ENCODE measurements at regions not wholly inside any gene's neighbourhood (a gene's known extent, or its start where the extent isn't known, plus 50 kb on each side); places are given as distances from the start of the nearest gene placed in this dataset.

DNA sequence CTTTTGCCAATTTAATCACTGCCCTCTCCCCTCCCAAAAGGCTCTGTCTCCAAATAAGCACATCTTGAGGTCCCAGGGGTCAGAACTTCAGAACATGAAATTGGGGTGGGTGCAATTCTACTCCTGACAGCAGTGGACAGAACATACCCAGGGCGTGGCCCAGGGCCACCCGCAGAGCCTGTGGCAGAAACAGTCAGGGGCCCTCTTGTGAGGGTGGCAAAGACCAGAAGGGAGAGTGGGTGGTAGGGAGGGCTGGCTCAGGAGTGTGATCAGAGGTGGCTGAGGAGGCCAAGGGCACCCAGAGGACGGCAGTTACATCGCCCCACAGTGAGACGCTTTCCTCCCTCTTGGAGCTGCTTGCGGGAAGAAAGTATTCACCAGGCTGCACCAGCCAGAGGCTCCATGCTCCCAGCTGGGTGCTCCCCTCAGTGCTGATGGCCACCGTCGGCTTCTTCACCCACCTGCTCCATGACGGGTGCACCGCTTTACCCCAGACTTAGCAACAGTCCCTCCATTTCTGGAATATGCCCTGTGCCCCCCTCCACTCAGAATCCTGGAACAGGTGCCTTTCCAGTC, 1388.0 kb downstream of the BRD1 start (continued):
- TF ChIP-seq, protein P1, sequence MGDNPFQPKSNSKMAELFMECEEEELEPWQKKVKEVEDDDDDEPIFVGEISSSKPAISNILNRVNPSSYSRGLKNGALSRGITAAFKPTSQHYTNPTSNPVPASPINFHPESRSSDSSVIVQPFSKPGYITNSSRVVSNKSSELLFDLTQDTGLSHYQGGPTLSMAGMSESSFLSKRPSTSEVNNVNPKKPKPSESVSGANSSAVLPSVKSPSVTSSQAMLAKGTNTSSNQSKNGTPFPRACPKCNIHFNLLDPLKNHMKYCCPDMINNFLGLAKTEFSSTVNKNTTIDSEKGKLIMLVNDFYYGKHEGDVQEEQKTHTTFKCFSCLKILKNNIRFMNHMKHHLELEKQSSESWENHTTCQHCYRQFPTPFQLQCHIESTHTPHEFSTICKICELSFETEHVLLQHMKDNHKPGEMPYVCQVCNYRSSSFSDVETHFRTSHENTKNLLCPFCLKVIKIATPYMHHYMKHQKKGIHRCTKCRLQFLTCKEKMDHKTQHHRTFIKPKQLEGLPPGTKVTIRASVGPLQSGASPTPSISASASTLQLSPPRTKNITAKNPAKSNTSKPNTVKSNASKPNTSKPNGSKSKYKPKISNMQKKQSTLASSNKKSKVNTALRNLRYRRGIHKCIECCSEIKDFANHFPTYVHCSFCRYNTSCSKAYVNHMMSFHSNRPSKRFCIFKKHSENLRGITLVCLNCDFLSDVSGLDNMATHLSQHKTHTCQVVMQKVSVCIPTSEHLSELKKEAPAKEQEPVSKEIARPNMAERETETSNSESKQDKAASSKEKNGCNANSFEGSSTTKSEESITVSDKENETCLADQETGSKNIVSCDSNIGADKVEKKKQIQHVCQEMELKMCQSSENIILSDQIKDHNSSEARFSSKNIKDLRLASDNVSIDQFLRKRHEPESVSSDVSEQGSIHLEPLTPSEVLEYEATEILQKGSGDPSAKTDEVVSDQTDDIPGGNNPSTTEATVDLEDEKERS (CRISPR knock-in tag; IDR thresholded peaks at IDR 0.05): no peak
- no peak for TF ChIP-seq ZFP36L2 (CRISPR knock-in tag; IDR thresholded peaks at IDR 0.05)

DNA sequence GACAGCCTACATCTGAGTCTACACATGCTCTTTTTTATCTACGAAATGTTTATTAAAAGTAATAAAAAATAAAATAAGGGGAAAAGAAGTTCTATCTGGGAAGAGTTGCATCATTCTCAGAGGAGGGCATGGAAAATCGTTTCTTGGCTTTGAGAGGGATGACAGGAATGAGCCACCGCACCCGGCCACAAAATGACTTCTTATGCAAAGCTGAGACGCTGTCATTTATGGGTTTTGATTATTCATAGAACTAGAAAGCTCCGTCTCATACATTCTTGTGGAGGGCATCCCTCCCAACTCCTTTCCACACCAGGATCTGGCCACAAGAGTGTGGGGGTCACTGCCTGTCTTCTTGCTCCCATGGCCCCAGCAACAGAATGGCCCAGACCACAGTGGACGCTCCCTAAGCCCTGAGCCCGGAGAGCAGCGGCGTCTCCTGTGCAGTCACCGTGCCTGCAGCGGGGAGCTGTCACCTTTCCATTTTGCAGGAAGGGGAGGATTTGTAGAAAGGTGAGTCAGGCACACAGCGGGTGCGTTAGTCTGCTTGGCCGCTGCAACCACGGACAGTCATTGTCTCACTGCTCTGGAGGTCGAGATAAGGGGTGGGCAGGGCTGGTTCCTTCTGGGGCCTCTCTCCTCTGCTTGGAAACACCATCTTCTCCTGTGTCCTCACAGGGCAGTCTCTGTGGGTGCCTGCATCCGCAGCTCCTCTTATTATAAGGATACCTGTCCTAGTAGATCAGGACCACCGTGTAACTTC, 1388.7 kb downstream of the BRD1 start:
- intact Hi-C loops (cut with micrococcal nuclease; ENCODE audit: unreplicated experiment) (no loop called here), in situ Hi-C loops (cut with HindIII; ENCODE audit: extremely low pct_ligation_motif_present, low pct_unique_long_range_greater_than_20kb) (no loop called here)
- H3K27ac ChIP-seq (ENCODE audit: extremely low read length, insufficient read depth, low read length): no peak overlapping the region
- peaks cover 12 to 49% of the 10 kb centered on the region in 2 experiments for H3K27me3 ChIP-seq (ENCODE audit: control insufficient read depth in 1 of 2, insufficient read depth in 2 of 2, low read length in 2 of 2)
- no peaks in the 10 kb centered on the region for H3K9me3 ChIP-seq (ENCODE audit: low read length)
- no TSS peak for BruUV-seq (replicated peaks)
- H3K4me3 ChIP-seq (replicated peaks in 1 of 3; ENCODE audit: insufficient read depth in 1 of 3, low read depth in 2 of 3, low read length in 3 of 3): no peak overlapping the region
- no peaks in the 10 kb centered on the region for H3K4me1 ChIP-seq (ENCODE audit: insufficient read depth, low read length)
- H4K20me1 ChIP-seq (ENCODE audit: insufficient read depth, low read length): no peaks in the 10 kb centered on the region
- H3K79me2 ChIP-seq (ENCODE audit: insufficient read depth, low read length): no peaks in the 10 kb centered on the region
- no peak overlapping the region for H3K9ac ChIP-seq (ENCODE audit: insufficient read depth, low read depth, low read length)
- DNase-seq (ENCODE audit: low spot score) (no peak), FAIRE-seq (no peak), ATAC-seq (no peak)
- 5% methylated on average over 14 of the region's 19 CpGs for WGBS (ENCODE audit: low lambda C conversion rate)
- no peak overlapping the region for H3K4me2 ChIP-seq (ENCODE audit: low read depth, low read length)
- no peaks in the 10 kb centered on the region for H3K36me3 ChIP-seq (replicated peaks in 1 of 2; ENCODE audit: control insufficient read depth in 1 of 2, insufficient read depth in 2 of 2, low read length in 2 of 2)
- ChIA-PET CTCF (ENCODE audit: low intra/inter-chr PET ratio, low total read pairs) (no interaction called here), POLR2A (no interaction called here)
- no peak for TF ChIP-seq ZNF792 (CRISPR knock-in tag; IDR thresholded peaks at IDR 0.05)
- TF ChIP-seq, protein P2, sequence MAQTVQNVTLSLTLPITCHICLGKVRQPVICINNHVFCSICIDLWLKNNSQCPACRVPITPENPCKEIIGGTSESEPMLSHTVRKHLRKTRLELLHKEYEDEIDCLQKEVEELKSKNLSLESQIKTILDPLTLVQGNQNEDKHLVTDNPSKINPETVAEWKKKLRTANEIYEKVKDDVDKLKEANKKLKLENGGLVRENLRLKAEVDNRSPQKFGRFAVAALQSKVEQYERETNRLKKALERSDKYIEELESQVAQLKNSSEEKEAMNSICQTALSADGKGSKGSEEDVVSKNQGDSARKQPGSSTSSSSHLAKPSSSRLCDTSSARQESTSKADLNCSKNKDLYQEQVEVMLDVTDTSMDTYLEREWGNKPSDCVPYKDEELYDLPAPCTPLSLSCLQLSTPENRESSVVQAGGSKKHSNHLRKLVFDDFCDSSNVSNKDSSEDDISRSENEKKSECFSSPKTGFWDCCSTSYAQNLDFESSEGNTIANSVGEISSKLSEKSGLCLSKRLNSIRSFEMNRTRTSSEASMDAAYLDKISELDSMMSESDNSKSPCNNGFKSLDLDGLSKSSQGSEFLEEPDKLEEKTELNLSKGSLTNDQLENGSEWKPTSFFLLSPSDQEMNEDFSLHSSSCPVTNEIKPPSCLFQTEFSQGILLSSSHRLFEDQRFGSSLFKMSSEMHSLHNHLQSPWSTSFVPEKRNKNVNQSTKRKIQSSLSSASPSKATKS (CRISPR knock-in tag; IDR thresholded peaks at IDR 0.05): no peak
- no peak for TF ChIP-seq KDM1A (CRISPR knock-in tag; IDR thresholded peaks at IDR 0.05)
- TF ChIP-seq PPARG (CRISPR knock-in tag; conservative IDR thresholded peaks at IDR 0.05): no peak
- TF ChIP-seq, protein P3, sequence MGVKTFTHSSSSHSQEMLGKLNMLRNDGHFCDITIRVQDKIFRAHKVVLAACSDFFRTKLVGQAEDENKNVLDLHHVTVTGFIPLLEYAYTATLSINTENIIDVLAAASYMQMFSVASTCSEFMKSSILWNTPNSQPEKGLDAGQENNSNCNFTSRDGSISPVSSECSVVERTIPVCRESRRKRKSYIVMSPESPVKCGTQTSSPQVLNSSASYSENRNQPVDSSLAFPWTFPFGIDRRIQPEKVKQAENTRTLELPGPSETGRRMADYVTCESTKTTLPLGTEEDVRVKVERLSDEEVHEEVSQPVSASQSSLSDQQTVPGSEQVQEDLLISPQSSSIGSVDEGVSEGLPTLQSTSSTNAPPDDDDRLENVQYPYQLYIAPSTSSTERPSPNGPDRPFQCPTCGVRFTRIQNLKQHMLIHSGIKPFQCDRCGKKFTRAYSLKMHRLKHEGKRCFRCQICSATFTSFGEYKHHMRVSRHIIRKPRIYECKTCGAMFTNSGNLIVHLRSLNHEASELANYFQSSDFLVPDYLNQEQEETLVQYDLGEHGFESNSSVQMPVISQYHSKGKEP (CRISPR knock-in tag; IDR thresholded peaks at IDR 0.05): no peak
- no peak for TF ChIP-seq ZBTB21 (CRISPR knock-in tag; IDR thresholded peaks at IDR 0.05)
- H2AFZ ChIP-seq (ENCODE audit: low read length): no peak overlapping the region

Data from HepG2 (cell line).